Left lobe of liver (tissue), 2 donors: ENCODE measurements at regions not wholly inside any gene's neighbourhood (a gene's known extent, or its start where the extent isn't known, plus 50 kb on each side); places are given as distances from the start of the nearest gene placed in this dataset.
"Not testable (repeated sequence)": the region's sequence is repeated elsewhere in the genome, so short reads cannot be mapped to it uniquely, and the experiment has no call there.

ENCODE experiments used
- ATAC-seq: fragments of 200-7000 bp; cut with Tn5 transposase; one replicate; pipeline ENCODE4 v1.9.1; 2020; ENCODE audit warnings: mild to moderate bottlenecking, moderate library complexity
- DNase-seq: peaks from one replicate; pipeline ENCODE4 v3.0.0-alpha.2; 2020; ENCODE audit warnings: low spot score
- donor health status: DM: no; HTN: no; CAD: no; lungs with moderate emphysema.
- donor health status: DM: no; HTN: yes; CAD: no.

DNA sequence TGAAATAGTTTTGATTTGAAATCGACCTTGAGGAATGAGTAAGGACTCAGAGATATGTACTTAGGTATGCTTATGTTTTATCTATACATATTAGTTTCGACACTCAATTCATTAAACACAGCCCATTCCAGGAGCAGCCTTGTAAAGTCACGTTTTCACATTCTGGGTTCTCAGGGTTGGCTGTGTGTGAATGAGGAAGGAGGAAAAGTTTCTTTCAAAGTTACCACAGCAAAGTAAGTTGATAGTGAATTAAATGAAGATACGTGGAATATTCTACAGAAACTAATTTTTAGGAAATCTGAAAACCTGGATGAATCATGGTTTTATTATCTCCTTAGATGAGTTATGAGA lies 133.5 kb downstream of the C3orf38 start:
- ATAC-seq (no peak), DNase-seq (no peak)

DNA sequence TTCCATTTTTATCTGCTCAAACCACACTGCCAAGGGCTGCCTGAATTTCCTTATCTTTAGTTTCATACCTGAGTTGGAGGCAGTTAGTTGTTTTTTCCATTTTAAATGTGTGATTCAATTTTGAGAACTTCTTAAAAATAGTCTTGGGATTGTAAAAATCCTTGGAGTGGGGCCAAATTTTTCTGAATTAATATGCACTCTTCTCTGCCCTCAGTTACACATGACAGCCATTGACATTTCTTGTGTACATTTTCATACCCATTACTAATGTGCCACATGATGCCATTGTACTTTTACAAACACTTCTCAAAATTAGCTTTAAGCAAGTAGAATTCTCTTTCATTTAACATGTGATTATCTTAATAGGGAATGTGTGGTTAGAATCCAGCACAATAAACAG lies 141.7 kb downstream of the C3orf38 start:
- ATAC-seq (no peak), DNase-seq (no peak)

DNA sequence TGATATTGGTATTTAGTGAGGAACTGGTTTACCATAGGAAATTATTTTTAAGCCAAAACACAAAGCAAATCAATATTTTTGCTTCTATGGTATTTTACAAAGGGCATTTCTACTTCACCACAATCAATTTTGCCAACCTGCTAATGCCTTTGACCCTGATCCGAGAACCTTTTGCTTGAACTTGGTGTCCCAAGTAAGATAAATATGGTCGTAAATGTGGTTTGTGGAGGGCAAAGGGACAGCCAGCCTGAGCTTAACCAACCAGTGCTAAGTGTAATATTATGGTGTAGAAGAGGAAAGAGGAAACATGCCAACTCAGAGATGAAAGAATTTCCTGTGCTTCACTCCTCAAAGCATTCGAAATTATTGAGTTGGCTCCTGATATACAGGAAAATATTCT lies 148.4 kb downstream of the C3orf38 start:
- no peak for DNase-seq

DNA sequence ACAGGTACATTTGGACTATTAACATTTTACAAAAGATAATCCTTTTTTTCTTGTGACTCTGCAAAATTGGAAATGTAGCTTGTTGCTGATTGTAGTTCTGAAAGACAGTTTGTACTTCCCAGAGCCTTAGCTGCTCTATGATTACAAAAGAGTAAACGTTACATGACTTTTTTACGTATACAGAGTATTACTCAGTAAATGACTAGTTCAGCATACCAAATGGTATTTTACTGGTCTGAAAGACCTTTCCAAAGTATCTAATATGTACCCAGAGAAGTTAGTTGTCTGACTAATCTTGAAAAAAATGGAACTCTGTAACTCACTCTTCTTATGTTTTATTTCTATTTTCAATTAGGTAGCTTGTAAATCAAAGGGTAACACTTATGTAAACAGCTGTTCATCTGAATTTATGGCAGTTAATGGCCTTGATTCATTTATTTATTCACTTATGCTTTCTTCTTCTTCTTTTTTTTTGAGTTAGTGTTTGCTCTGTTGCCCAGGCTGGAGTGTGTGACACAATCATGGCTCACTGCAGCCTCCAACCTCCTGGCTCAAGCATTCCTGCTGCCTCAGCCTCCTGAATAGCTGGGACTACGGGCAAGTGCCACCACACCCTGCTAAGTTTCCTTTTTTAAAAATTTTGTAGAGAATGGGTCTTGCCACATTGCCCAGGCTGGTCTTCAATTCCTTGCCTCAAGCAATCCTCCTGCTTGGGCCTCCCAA lies 151.7 kb downstream of the C3orf38 start:
- DNase-seq = no peak
- ATAC-seq = no peak

More for the DNA sequence above, 148.4 kb downstream of the C3orf38 start:
- ATAC-seq = no peak

DNA sequence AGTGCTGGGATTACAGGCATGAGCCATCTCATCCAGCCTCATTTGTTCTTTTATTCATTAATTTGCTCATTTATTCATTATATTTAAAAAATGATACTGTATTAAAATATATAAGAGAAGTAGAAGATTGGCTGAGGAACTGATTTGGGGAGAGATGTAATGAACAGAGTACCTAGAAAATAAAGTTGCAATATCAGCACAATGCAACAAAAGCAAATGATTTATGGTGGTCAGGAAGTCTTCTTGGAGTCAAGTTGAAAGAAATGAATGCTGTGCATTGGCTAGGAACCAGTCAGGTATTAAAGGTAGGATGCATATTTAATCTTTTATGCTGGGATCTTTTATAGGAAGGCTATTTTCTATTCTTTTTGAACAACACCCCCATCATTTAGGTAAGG lies 152.2 kb downstream of the C3orf38 start:
- DNase-seq (no peak), ATAC-seq (no peak)

DNA sequence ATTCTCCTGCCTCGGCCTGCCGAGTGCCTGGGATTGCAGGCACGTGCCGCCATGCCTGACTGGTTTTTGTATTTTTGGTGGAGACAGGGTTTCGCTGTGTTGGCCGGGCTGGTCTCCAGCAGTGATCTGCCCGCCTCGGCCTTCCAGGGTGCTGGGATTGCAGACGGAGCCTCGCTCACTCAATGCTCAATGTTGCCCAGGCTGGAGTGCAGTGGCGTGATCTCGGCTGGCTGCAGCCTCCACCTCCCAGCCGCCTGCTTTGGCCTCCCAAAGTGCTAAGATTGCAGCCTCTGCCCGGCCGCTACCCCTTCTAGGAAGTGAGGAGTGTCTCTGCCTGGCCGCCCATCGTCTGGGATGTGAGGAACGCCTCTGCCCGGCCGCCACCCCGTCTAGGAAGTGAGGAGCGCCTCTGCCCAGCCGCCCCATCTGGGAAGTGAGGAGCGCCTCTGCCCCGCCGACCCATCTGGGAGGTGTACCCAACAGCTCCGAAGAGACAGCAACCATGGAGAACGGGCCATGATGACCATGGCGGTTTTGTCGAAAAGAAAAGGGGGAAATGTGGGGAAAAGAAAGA lies 153.7 kb downstream of the C3orf38 start:
- not testable (repeated sequence) for DNase-seq, ATAC-seq

DNA sequence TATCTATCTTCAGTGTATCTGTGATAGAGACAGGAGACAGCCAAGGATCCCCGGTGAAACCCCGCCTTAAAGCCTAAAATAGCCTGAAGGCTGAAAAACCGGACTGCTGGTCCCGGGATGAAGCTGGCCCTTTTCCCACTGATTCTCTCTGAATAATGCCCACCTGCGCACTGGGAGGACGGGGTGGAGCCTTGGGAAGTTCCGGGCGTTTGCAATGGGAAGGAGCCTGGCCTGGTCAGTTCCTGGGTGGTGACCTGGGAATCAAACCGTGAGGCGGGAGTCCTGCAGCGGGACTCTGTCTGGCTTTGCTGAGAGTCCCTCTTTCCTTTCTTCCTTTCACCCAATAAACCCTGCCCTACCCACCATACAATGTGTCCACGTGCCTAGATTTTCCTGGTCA lies 157.9 kb downstream of the C3orf38 start:
- DNase-seq = no peak

DNA sequence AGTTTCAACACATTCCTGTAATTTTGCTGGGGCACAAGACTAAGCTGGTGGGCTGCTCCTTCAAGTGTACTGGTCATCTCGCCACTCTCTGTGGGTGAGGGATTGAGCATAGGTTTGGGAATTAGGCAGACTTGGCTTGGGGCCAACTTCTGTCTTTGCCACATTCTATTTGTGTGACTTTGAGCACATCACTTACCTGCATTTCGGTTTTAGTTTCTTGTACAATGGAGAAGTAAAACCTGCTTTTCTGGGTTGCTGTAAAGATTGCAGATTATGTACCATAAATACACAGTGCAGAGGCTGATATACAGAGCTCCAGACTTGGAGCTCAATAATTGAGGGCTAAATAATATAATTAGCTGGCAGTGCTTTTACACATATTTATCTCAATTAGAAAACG lies 162.1 kb downstream of the C3orf38 start:
- ATAC-seq = no peak
- no peak for DNase-seq

More for the DNA sequence above, 157.9 kb downstream of the C3orf38 start:
- ATAC-seq = no peak

DNA sequence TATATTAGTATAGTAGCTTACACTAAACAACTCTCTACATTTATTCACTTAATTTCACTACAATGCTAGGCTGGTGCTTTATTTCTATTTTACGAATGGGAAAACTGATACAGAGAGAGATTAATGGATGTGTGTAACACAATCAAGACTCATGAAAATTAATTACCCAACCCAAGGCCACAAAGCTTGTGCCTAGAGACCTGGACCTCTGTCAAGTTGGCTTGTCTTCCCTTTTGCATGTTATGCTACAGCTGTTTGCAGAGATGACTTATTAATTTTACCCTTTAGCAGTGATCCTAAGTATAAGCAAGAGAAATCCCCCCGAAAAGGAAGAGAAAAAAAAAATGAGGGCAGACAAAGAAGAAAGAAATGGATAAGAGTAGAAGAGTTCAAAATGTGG lies 162.5 kb downstream of the C3orf38 start:
- DNase-seq = no peak
- ATAC-seq = no peak

DNA sequence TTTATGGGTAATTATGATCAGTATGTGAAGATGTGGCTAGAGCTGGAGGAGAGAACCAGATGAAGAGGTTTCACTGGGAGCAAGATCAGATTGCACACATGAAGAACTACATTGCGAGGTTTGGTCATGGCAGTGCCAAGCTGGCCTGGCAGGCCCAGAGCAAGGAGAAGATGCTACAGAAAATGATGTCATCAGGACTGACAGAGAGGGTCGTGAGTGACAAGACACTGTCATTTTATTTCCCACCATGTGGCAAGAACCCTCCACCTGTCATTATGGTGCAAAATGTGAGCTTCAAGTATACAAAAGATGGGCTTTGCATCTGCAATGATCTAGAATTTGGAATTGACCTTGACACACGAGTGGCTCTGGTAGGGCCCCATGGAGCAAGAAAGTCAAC lies 168.3 kb downstream of the C3orf38 start:
- no peak for DNase-seq
- no peak for ATAC-seq

DNA sequence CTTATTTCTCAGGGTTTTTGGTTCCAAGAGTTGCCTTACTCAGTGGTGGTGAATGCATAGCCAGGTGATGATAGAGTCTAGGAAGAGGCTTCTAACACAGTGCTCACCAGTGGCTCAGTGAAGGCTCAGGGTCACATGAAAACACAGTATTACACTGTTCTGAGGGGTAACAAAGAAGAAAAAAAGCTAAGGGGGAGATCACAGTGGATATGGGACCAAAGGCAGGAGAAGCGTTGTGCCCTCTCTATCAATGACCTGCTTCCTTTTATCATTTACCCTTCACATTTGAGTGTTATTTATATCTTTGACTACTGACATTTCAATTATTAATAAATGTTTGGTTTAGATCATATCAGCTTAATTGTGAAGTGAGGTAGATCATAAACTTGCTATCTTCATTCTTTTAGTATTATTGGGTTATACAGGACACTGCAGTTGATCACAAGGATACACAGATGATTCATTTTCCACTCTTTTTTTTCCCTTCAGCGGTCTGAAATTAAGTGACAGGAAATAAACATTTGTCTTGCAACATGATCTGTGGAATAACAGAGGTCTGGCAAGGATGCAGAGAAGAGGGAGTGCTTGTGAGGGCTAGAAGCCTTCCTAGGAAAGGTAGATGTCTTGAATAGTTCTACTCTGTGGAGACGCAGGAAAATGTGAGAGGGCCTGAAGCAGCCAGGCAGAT lies 171.7 kb downstream of the C3orf38 start:
- ATAC-seq = no peak
- DNase-seq = no peak

DNA sequence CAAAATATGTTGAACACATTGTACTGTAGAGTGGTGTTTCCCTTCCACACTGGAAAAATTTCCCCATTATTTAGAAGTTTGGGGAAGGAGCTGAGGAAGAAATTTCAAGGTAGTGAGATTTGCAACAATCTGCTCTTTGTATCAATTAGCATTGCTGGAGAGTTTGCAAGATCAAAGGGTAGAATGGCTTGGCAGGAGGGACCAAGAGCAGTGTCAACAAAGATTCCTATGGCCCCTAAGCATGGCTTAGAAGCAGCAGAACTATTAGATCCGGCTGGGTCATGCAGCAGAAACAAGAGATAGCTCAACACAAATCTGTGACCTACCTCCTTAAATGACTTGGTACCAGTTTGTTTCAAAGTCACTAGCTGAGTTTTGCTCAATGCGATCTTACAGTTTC lies 175.0 kb downstream of the C3orf38 start:
- no peak for DNase-seq
- ATAC-seq = no peak

DNA sequence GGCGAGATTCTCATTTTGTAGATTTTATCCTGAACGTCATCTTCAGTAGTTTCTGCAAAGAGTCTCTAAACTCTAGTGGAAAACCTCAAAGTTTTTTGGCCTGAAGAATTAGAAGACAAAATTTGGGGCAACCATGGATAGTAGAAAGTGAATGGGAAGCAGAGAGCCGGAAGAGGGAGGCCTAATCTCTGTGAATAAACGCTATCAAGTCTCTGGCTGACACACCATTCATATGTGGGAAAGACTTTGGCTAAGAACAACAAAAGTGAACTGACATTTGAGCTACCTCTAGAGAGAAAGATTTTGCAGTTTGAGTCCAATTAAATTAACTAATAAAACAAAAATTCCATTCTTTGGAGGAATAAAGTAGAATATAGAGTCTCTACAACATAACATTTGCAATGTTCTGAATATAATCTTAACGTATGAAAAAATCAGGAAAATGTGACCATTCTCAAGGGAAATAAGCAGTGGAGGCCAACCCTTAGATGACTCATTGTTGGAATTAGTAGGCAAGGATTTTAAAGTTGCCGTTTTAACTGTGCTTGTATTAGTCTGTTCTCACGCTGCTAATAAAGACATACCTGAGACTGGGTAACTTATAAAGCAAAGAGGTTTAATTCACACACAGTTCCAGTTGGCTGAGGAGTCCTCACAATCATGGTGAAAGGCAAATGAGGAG lies 184.6 kb downstream of the C3orf38 start:
- ATAC-seq (no peak), DNase-seq (no peak)

DNA sequence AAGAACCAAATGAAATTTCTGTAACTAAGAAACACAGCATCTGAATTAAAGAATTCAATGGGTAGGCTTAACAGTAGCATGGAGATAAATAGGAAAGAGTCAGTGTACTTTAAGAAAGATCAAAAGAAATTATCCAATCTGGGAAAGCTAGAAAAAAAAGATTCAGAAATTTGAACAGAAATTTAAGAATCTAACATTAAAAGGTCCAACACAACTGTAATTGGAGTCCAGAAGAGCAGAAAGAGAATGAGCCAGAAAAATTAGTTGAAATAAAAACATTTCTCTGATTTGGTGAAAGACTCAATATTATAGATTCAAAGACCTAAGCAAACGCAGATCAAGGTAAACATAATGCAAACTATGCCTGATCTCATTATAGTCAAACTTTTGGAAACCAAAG lies 187.1 kb downstream of the C3orf38 start:
- DNase-seq (no peak), ATAC-seq (no peak)

DNA sequence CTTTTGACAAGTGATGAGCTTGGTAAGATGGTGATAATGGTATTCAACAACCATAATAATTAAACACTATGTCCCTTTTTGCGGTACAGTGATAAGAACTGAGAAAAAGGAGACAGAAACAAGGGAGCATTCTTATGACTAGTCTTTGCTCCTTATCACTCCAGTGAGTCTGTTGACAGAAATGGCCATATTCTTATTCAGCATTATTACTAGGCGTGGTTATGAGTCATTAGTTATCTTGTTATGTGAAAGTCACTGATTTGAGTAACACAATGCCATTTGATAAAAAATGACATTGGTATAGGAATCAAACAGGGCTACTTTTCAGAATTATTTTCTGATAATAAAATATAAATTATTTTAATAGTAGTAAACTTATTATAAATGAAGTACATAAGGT lies 193.5 kb downstream of the C3orf38 start:
- ATAC-seq = no peak

DNA sequence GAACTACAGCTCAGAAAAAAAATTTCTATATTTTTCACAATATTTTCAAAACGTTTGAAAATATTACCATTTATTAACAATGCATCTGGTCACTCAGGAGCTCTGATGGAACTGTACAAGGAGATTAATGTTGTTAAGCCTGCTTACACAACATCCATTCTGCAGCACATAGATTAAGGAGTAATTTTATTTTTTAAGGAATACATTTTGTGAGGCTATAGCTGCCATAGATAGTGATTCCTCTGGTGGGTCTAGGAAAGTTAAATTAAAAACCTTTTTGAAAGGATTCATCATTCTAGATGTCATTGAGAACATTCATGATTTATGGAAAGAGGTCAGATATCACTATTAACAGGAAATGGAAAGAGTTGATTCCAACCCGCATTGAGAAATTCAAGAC lies 196.9 kb downstream of the C3orf38 start:
- ATAC-seq = no peak
- no peak for DNase-seq

More for the DNA sequence above, 193.5 kb downstream of the C3orf38 start:
- DNase-seq = no peak

DNA sequence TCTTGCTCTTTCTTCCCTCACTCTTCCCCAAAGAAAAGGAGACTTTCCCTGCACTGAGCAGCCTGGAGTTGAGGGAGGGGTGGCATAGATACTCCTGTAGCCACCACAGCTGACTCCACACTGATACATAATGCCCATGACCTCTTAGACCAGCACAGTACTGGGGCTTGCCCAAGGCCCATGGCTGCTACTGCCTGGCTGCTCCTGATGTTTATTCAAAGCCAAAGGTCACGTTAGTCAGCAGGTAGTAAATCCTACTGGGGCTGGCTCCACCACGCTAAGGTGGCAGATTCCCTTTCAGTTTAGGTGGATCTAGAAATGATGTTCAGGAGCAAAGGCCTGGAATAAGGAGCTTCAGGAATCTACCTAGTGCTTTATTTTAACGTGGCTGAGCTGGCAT lies 212.7 kb downstream of the C3orf38 start:
- peak; percentile 39 for ATAC-seq
- no peak for DNase-seq

DNA sequence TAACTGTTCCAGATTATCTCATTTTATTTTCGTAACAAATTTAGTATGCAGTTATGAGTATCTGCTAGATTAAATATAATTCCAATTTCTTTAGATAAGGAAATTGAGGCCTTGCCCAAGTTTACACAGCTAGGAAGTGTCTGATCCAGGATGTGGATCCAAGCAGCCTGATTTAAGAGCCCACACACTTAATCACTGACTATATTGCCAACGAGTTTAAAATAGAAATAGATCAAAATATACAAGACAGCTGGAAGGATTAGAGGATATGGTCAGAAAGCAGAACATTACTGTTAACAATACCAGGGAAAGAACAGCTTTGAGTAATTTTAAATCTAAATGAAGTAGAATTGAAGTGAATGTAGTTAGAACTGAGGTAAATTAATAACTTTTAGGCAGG lies 215.2 kb downstream of the C3orf38 start:
- DNase-seq = no peak
- ATAC-seq = no peak

DNA sequence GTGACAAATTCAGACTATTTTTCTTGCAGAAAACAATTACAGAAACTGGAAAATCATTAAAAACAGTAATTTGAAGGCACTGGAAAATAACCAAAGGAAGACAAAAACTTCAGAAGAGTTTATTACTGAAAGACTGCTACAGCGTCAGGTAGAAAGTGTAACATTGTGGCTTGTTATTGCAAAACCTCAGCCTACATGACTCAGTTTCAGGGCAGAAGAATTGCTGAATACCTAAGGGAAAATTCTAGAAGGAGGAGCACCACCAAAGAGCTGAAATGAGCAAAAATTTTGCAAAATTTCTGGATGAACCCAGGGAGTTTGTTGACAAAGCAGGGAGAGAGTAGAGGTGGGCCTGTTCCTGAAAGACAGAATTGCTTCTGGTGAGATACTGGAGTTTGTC lies 219.6 kb downstream of the C3orf38 start:
- DNase-seq (no peak), ATAC-seq (no peak)

DNA sequence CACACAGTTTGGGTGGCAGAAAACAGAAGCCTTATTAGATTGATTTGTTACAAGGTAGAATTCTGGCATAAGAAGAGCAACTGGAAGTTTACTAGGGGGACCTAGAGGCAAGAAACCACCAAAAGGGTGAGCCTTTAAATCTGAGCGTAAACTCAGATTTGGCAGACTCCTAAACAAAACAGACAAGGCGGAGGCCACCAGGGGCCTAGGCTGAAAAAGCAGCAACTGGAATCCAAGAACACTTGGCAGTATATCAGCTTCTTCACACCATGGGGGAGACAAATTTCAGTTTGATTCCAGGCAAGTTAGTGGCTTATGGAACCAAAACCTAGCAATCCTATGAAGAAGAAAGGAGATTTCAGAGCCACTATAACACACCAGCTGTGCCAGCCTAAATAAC lies 220.0 kb downstream of the C3orf38 start:
- ATAC-seq (no peak), DNase-seq (no peak)

DNA sequence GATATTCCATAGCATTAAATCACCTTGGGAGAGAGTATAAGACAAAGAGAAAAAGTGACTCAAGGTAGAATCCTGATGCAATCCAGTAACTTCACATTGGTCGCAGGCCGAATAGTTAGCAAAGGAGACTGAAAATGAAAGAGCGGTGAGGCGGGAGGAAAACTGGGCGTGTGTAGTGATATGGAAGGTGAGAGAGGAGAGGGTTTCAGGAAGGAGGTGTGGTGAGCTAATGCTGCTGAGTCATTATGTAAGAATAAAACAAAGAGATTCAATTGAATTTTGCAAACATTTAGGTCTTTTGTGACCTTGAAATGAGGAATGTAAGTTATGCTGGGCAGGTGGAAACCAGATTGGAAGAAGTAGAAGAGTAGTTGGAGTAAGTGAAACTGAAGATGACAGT lies 235.3 kb downstream of the C3orf38 start:
- ATAC-seq (no peak), DNase-seq (no peak)

DNA sequence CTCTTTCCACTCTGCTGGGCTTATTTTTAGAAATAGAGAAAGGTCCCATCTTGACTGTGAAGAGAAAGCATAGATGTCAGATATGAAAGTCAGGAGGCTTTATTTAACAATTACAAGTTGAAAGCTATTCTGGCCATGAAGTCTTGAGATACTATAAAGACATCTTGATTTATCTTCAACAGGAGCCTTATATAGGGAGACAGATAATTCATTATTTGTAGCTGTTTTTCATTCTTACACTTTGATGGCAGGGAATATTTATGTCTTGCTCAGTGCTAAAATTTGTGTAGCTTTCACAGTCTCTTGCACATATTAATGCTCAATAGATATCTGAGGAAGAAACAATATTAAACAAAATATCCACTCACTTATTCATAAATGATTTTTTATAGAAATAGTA lies 248.8 kb downstream of the C3orf38 start:
- no peak for ATAC-seq
- no peak for DNase-seq
